ENCODE measurements at regions not wholly inside any gene's neighbourhood (a gene's known extent, or its start where the extent isn't known, plus 50 kb on each side); places are given as distances from the start of the nearest gene placed in this dataset.

DNA sequence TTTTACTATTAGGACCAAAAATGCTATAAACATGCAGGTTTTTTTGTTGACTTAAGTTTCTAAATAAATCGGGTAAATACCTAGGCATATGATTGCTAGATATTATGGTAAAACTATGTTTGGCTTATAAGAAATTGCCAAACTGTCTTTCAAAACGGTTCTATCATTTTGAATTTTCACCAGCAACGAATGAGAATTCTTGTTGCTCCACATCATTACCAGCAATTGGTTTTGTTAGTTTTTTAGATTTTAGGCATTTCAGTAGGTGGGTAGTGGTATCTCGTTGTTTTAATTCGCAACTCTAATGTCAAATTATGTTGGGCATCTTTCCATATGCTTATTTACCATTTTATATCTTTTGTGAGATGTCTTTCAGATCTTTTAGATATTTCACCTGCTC lies 510.2 kb downstream of the JRKL start:
- Histone ChIP-seq H3K9me2 (replicated peaks; ENCODE audit: insufficient read depth, low read length) (no peaks in the 10 kb centered on the region), H3K9ac (ENCODE audit: low read length) (no peak overlapping the region), H3K9me3 (ENCODE audit: insufficient read depth, low read length) (no peaks in the 10 kb centered on the region), H3K79me2 (ENCODE audit: insufficient read depth, low read length) (no peaks in the 10 kb centered on the region), H3K4me2 (ENCODE audit: low read depth, low read length, poor library complexity, severe bottlenecking) (no peak overlapping the region), H3K27ac (ENCODE audit: low read depth, low read length) (no peak overlapping the region), H2AFZ (ENCODE audit: low read depth, low read length, severe bottlenecking) (no peak overlapping the region), H3F3A (ENCODE audit: insufficient read depth) (no peaks in the 10 kb centered on the region), H3K4me3 (ENCODE audit: insufficient read depth, low read length, poor library complexity, severe bottlenecking) (no peak overlapping the region), H3K36me3 (ENCODE audit: low read length) (no peaks in the 10 kb centered on the region), H4K20me1 (ENCODE audit: low read depth, low read length) (no peaks in the 10 kb centered on the region), H3K27me3 (ENCODE audit: low read length) (no peaks in the 10 kb centered on the region)
- TF ChIP-seq EZH2phosphoT487 (conservative IDR thresholded peaks at IDR 0.05; ENCODE audit: low read length) = no peak
- TF ChIP-seq, protein P1, sequence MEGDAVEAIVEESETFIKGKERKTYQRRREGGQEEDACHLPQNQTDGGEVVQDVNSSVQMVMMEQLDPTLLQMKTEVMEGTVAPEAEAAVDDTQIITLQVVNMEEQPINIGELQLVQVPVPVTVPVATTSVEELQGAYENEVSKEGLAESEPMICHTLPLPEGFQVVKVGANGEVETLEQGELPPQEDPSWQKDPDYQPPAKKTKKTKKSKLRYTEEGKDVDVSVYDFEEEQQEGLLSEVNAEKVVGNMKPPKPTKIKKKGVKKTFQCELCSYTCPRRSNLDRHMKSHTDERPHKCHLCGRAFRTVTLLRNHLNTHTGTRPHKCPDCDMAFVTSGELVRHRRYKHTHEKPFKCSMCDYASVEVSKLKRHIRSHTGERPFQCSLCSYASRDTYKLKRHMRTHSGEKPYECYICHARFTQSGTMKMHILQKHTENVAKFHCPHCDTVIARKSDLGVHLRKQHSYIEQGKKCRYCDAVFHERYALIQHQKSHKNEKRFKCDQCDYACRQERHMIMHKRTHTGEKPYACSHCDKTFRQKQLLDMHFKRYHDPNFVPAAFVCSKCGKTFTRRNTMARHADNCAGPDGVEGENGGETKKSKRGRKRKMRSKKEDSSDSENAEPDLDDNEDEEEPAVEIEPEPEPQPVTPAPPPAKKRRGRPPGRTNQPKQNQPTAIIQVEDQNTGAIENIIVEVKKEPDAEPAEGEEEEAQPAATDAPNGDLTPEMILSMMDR (IDR thresholded peaks at IDR 0.05; ENCODE audit: insufficient read depth, low read length, poor library complexity, severe bottlenecking) = no peak

GRCh38 chr11:96905143-96905542 lies 515.3 kb downstream of the JRKL start:
- no peaks in the 10 kb centered on the region for H4K20me1 ChIP-seq (ENCODE audit: low read depth, low read length)
- no peaks in the 10 kb centered on the region for H3K9me2 ChIP-seq (replicated peaks; ENCODE audit: insufficient read depth, low read length)
- H2AFZ ChIP-seq (ENCODE audit: low read depth, low read length, severe bottlenecking) = no peak overlapping the region
- no peak overlapping the region for H3K4me3 ChIP-seq (ENCODE audit: insufficient read depth, low read length, poor library complexity, severe bottlenecking)
- H3K27ac ChIP-seq (ENCODE audit: low read depth, low read length) = no peak overlapping the region
- H3F3A ChIP-seq (ENCODE audit: insufficient read depth) = no peaks in the 10 kb centered on the region
- no peaks in the 10 kb centered on the region for H3K79me2 ChIP-seq (ENCODE audit: insufficient read depth, low read length)
- no peaks in the 10 kb centered on the region for H3K9me3 ChIP-seq (ENCODE audit: insufficient read depth, low read length)
- H3K27me3 ChIP-seq (ENCODE audit: low read length) = no peaks in the 10 kb centered on the region
- no peaks in the 10 kb centered on the region for H3K36me3 ChIP-seq (ENCODE audit: low read length)
- TF ChIP-seq EZH2phosphoT487 (conservative IDR thresholded peaks at IDR 0.05; ENCODE audit: low read length) = no peak
- TF ChIP-seq, protein P1 (IDR thresholded peaks at IDR 0.05; ENCODE audit: insufficient read depth, low read length, poor library complexity, severe bottlenecking) = no peak
- H3K4me2 ChIP-seq (ENCODE audit: low read depth, low read length, poor library complexity, severe bottlenecking) = no peak overlapping the region
- H3K9ac ChIP-seq (ENCODE audit: low read length) = no peak overlapping the region

DNA sequence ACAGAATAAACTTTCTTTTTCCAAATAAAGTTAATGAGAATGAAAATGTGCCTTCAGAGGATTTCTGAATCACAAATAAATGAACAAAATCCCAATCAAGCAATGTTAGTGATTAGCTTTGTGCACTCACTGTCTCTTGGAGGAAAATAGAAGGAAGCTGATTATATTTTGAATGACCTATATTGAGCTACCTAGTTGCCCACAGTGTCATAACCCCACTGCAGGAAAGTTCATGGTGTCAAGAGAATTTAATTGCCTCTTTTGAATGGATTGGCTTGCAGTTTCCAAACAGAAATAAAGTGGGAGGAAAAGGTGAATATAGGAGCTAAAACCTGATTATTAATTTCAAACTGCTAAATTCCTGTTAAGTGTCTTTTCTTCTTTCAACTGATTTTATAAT lies 515.9 kb downstream of the JRKL start:
- Histone ChIP-seq H2AFZ (ENCODE audit: low read depth, low read length, severe bottlenecking) (no peak overlapping the region), H3K4me3 (ENCODE audit: insufficient read depth, low read length, poor library complexity, severe bottlenecking) (no peak overlapping the region), H3K4me2 (ENCODE audit: low read depth, low read length, poor library complexity, severe bottlenecking) (no peak overlapping the region), H3K79me2 (ENCODE audit: insufficient read depth, low read length) (no peaks in the 10 kb centered on the region), H4K20me1 (ENCODE audit: low read depth, low read length) (no peaks in the 10 kb centered on the region), H3K27me3 (ENCODE audit: low read length) (no peaks in the 10 kb centered on the region), H3K9me2 (replicated peaks; ENCODE audit: insufficient read depth, low read length) (no peaks in the 10 kb centered on the region), H3K27ac (ENCODE audit: low read depth, low read length) (no peak overlapping the region), H3K36me3 (ENCODE audit: low read length) (no peaks in the 10 kb centered on the region), H3K9ac (ENCODE audit: low read length) (no peak overlapping the region), H3F3A (ENCODE audit: insufficient read depth) (no peaks in the 10 kb centered on the region), H3K9me3 (ENCODE audit: insufficient read depth, low read length) (no peaks in the 10 kb centered on the region)
- TF ChIP-seq EZH2phosphoT487 (conservative IDR thresholded peaks at IDR 0.05; ENCODE audit: low read length) = no peak
- TF ChIP-seq, protein P1 (IDR thresholded peaks at IDR 0.05; ENCODE audit: insufficient read depth, low read length, poor library complexity, severe bottlenecking) = no peak
